ENCODE measurements at regions not wholly inside any gene's neighbourhood (a gene's known extent, or its start where the extent isn't known, plus 50 kb on each side); places are given as distances from the start of the nearest gene placed in this dataset.
A peak's percentile ranks its signal among the peaks of the same experiment; 100 is the strongest.

GRCh38 chr7:47089068-47089417 is 492.9 kb downstream of the TNS3 start:
- no peak overlapping the region for H3K27ac ChIP-seq
- H3K27me3 ChIP-seq: no peaks in the 10 kb centered on the region
- no peaks in the 10 kb centered on the region for H3K9me3 ChIP-seq
- WGBS, 2 donors: 3 to 6% methylated on average over 1 of the region's 1 CpG
- DNase-seq (no peak), ATAC-seq (no peak), FAIRE-seq (no peak)
- no peaks in the 10 kb centered on the region for H3K4me1 ChIP-seq
- no peak overlapping the region for H3K4me3 ChIP-seq
- intact Hi-C loops (cut with DNase I): loop anchor here in 1 of 3 donors (10.0 kb wide), 1 partner anchor 1174 kb away; no protein-coding TSS in a partner anchor
- TF ChIP-seq CTCF (IDR thresholded peaks at IDR 0.05): no peak
- no peaks in the 10 kb centered on the region for H3K36me3 ChIP-seq

- no peaks in the 10 kb centered on the region for H3K4me1 ChIP-seq
- DNase-seq (peak in 4 of 6 donors; percentile 37 to 61 (median 49)), ATAC-seq (peak; percentile 83 to 99 (median 95)), FAIRE-seq (peak; percentile 82)
- no peaks in the 10 kb centered on the region for H3K36me3 ChIP-seq
- no peaks in the 10 kb centered on the region for H3K9me3 ChIP-seq
- no peak overlapping the region for H3K4me3 ChIP-seq
- TF ChIP-seq CTCF (IDR thresholded peaks at IDR 0.05): peak; percentile 64 to 85 (median 72)
- H3K27ac ChIP-seq: no peak overlapping the region
- 33 to 37% methylated on average over 14 of the region's 14 CpGs for WGBS, 2 donors
- H3K27me3 ChIP-seq: no peaks in the 10 kb centered on the region
- intact Hi-C loops (cut with DNase I): loop anchor here in 1 of 3 donors (10.0 kb wide), 1 partner anchor 1174 kb away; no protein-coding TSS in a partner anchor
These were observed 493.4 kb downstream of the TNS3 start for GRCh38 chr7:47088329-47089067.

GRCh38 chr7:47087866-47088265 is 494.0 kb downstream of the TNS3 start:
- intact Hi-C loops (cut with DNase I): loop anchor here in 1 of 3 donors (10.0 kb wide), 1 partner anchor 1173 kb away; no protein-coding TSS in a partner anchor
- FAIRE-seq: no peak

GRCh38 chr7:47085491-47086275 is 496.2 kb downstream of the TNS3 start:
- intact Hi-C loops (cut with DNase I): loop anchor here in 1 of 3 donors (10.0 kb wide), 1 partner anchor 1171 kb away; no protein-coding TSS in a partner anchor
- no peak for FAIRE-seq
- WGBS, 2 donors: 75 to 95% methylated on average over 1 of the region's 1 CpG

More at GRCh38 chr7:47087866-47088265, 494.0 kb downstream of the TNS3 start:
- no peak overlapping the region for H3K27ac ChIP-seq
- no peak for DNase-seq
- no peak overlapping the region for H3K4me3 ChIP-seq
- no peaks in the 10 kb centered on the region for H3K27me3 ChIP-seq
- 42 to 69% methylated on average over 2 of the region's 2 CpGs for WGBS, 2 donors
- no peaks in the 10 kb centered on the region for H3K36me3 ChIP-seq
- ATAC-seq: no peak
- TF ChIP-seq CTCF (IDR thresholded peaks at IDR 0.05): no peak
- no peaks in the 10 kb centered on the region for H3K4me1 ChIP-seq
- H3K9me3 ChIP-seq: no peaks in the 10 kb centered on the region

More at GRCh38 chr7:47085491-47086275, 496.2 kb downstream of the TNS3 start:
- Histone ChIP-seq H3K27me3 (no peaks in the 10 kb centered on the region), H3K4me1 (no peaks in the 10 kb centered on the region), H3K4me3 (no peak overlapping the region), H3K9me3 (no peaks in the 10 kb centered on the region), H3K36me3 (no peaks in the 10 kb centered on the region), H3K27ac (no peak overlapping the region)
- TF ChIP-seq CTCF (IDR thresholded peaks at IDR 0.05): no peak
- ATAC-seq (no peak), DNase-seq (no peak)
